Brain microvascular endothelial cell (primary cell): ENCODE measurements at regions not wholly inside any gene's neighbourhood (a gene's known extent, or its start where the extent isn't known, plus 50 kb on each side); places are given as distances from the start of the nearest gene placed in this dataset.

ENCODE experiments used
- DNase-seq: peaks from one replicate; pipeline ENCODE4 v3.0.0-alpha.2; 2020
- H3K27ac ChIP-seq: fragments of 250-450 bp; sonication (Bioruptor Pico); 2 replicates; pipeline ENCODE4 v1.5.1; 2020; ENCODE audit warnings: mild to moderate bottlenecking, moderate library complexity
- H3K27me3 ChIP-seq: fragments of 250-450 bp; sonication (Bioruptor Pico); replicated peaks from 2 replicates; pipeline ENCODE4 v1.5.1; 2020; ENCODE audit warnings: mild to moderate bottlenecking
- H3K36me3 ChIP-seq: fragments of 250-450 bp; sonication (Bioruptor Pico); replicated peaks from 2 replicates; pipeline ENCODE4 v1.5.1; 2020; ENCODE audit warnings: mild to moderate bottlenecking
- H3K4me3 ChIP-seq: 2 replicates; pipeline ENCODE4 v1.5.1; 2011; ENCODE audit warnings: low read depth, mild to moderate bottlenecking, control low read depth, low read length, moderate library complexity
- in situ Hi-C: cut with HindIII; loops from 2 replicates; pipeline ENCODE4 v1.10.0; 2017; ENCODE audit warnings: low sequenced_read_pairs, low pct_ligation_motif_present
- TF ChIP-seq, protein P1 (sequence below): IDR thresholded peaks from 2 replicates; pipeline ENCODE4 v1.5.1; 2011; ENCODE audit warnings: low read depth, mild to moderate bottlenecking, moderate library complexity, low read length, control low read depth, inconsistent platforms; ENCODE audit errors: missing control alignments

DNA sequence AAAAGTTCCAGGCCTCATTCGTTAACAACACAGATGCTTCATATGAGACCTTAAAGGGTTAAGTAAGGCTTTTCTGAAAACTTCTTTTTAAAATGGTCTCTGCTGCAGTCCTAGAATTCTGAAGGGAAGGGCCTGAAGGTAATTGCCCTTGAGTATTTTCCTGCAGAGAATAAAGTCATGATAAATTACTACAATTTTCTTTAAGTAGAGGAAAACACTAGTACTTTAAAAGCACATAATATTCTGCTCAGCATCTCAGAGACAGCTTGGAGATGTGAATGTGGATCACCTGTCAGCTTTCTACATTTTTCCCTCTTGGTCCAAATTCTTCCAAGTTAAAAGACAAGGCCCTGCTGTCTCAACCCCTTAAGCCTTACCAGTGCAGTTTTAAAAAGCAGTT lies 419.5 kb downstream of the MFSD1 start:
- in situ Hi-C loops: no loop called here
- Histone ChIP-seq H3K27me3 (no peaks in the 10 kb centered on the region), H3K36me3 (no peaks in the 10 kb centered on the region), H3K4me3 (no peak overlapping the region), H3K27ac (no peak overlapping the region)
- no peak for DNase-seq
- TF ChIP-seq, protein P1, sequence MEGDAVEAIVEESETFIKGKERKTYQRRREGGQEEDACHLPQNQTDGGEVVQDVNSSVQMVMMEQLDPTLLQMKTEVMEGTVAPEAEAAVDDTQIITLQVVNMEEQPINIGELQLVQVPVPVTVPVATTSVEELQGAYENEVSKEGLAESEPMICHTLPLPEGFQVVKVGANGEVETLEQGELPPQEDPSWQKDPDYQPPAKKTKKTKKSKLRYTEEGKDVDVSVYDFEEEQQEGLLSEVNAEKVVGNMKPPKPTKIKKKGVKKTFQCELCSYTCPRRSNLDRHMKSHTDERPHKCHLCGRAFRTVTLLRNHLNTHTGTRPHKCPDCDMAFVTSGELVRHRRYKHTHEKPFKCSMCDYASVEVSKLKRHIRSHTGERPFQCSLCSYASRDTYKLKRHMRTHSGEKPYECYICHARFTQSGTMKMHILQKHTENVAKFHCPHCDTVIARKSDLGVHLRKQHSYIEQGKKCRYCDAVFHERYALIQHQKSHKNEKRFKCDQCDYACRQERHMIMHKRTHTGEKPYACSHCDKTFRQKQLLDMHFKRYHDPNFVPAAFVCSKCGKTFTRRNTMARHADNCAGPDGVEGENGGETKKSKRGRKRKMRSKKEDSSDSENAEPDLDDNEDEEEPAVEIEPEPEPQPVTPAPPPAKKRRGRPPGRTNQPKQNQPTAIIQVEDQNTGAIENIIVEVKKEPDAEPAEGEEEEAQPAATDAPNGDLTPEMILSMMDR: no peak

- Histone ChIP-seq H3K27me3 (no peaks in the 10 kb centered on the region), H3K27ac (no peak overlapping the region), H3K36me3 (no peaks in the 10 kb centered on the region), H3K4me3 (no peak overlapping the region)
- TF ChIP-seq, protein P1: no peak
- in situ Hi-C loops: no loop called here
- DNase-seq: no peak
Observed at GRCh38 chr3:159229116-159229680, 427.3 kb downstream of the MFSD1 start.

DNA sequence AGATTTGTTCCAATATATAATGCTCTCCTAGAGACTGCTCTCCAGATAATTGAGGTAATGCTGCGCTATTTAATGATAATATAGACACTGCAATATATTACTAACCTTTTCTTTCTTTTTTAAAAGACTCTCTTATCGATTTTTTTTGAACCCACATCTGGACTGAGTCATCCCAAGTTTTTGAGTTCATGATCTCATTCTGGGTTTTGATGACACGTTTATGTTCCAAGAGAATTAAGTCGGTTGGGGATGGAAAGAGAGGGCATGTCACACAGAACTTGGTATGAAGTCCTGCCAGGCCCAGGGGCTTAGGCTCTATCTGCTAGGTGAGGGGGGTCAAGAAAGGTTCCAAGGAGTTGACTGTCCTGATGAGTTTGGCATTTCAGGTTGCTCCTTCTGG lies 431.1 kb downstream of the MFSD1 start:
- H3K4me3 ChIP-seq: no peak overlapping the region
- no peaks in the 10 kb centered on the region for H3K27me3 ChIP-seq
- no peaks in the 10 kb centered on the region for H3K36me3 ChIP-seq
- no peak overlapping the region for H3K27ac ChIP-seq
- DNase-seq: no peak
- TF ChIP-seq, protein P1: no peak
- in situ Hi-C loops: no loop called here

DNA sequence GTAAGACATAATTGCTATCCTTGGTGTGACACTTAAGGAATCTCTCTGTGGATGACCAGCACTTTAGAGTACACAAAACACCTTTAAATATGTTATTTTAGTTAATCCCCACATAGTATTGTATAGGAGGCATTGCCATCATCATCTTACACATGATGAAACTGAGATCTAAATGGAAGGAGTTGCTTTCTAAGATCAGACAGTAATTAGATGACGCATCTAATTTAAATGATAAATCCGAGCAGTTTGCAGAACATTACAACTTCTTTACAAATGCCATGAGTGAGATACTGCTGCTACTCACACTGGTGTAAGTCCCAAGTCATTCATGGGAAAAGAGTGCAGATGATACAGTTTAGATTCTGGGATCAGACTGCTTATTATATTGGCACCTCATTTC lies 431.9 kb downstream of the MFSD1 start:
- no peak overlapping the region for H3K4me3 ChIP-seq
- in situ Hi-C loops: no loop called here
- no peak for DNase-seq
- no peaks in the 10 kb centered on the region for H3K36me3 ChIP-seq
- H3K27ac ChIP-seq: no peak overlapping the region
- TF ChIP-seq, protein P1: no peak
- no peaks in the 10 kb centered on the region for H3K27me3 ChIP-seq

- H3K27ac ChIP-seq: no peak overlapping the region
- in situ Hi-C loops: no loop called here
- H3K4me3 ChIP-seq: no peak overlapping the region
- TF ChIP-seq, protein P1: no peak
- peak; percentile 60 for DNase-seq
- H3K27me3 ChIP-seq: no peaks in the 10 kb centered on the region
- no peaks in the 10 kb centered on the region for H3K36me3 ChIP-seq
Observed at GRCh38 chr3:159234306-159234705, 432.5 kb downstream of the MFSD1 start.

DNA sequence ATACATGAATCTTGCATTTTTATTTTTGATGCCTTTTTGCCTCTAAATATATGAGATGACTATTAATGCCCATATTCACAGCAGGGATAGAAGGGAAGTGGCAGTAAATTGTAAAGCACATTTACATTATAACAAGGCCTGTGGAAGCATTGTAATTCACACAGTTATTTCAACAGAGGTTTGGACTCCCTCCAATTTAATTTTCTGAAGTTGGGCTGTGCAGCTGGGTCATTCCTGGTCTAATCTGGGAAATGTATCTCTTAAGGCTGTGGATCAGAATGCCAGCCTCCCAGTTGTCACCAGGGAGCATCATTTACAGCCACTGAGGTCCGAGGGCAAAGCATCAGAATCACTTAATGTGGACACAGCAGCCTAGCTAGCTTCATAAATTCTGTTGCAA lies 434.5 kb downstream of the MFSD1 start:
- Histone ChIP-seq H3K27ac (no peak overlapping the region), H3K27me3 (no peaks in the 10 kb centered on the region), H3K4me3 (no peak overlapping the region), H3K36me3 (no peaks in the 10 kb centered on the region)
- TF ChIP-seq, protein P1: no peak
- DNase-seq: no peak
- in situ Hi-C loops: no loop called here
